ENCODE measurements at regions not wholly inside any gene's neighbourhood (a gene's known extent, or its start where the extent isn't known, plus 50 kb on each side); places are given as distances from the start of the nearest gene placed in this dataset.

- no peak for DNase-seq (ENCODE audit: low read depth)
Observed at GRCh38 chr5:155919725-155920124, 407.2 kb upstream of the SGCD start.

GRCh38 chr5:155921621-155922020 lies 405.3 kb upstream of the SGCD start:
- no peak for DNase-seq (ENCODE audit: low read depth)

GRCh38 chr5:155923784-155924183 lies 403.2 kb upstream of the SGCD start:
- DNase-seq (ENCODE audit: low read depth), result no peak

GRCh38 chr5:155926031-155926430 lies 400.9 kb upstream of the SGCD start:
- DNase-seq (ENCODE audit: low read depth), result no peak

- DNase-seq (ENCODE audit: low read depth), result no peak
Observed at GRCh38 chr5:155926766-155927165, 400.2 kb upstream of the SGCD start.

GRCh38 chr5:155929112-155929511 lies 397.9 kb upstream of the SGCD start:
- DNase-seq (ENCODE audit: low read depth), result no peak

GRCh38 chr5:155934964-155935363 lies 392.0 kb upstream of the SGCD start:
- DNase-seq (ENCODE audit: low read depth), result no peak

- no peak for DNase-seq (ENCODE audit: low read depth)
Observed at GRCh38 chr5:155935723-155936122, 391.2 kb upstream of the SGCD start.

GRCh38 chr5:155936520-155937406 lies 390.2 kb upstream of the SGCD start:
- no peak for DNase-seq (ENCODE audit: low read depth)

GRCh38 chr5:155938051-155938450 lies 388.9 kb upstream of the SGCD start:
- no peak for DNase-seq (ENCODE audit: low read depth)

- DNase-seq (ENCODE audit: low read depth), result no peak
Observed at GRCh38 chr5:155941340-155941739, 385.6 kb upstream of the SGCD start.

- DNase-seq (ENCODE audit: low read depth), result peak; percentile 37
Observed at GRCh38 chr5:155943516-155944407, 383.2 kb upstream of the SGCD start.

- DNase-seq (ENCODE audit: low read depth), result no peak
Observed at GRCh38 chr5:155947394-155948062, 379.4 kb upstream of the SGCD start.

- no peak for DNase-seq (ENCODE audit: low read depth)
Observed at GRCh38 chr5:155948576-155948975, 378.4 kb upstream of the SGCD start.

GRCh38 chr5:155952486-155953089 lies 374.4 kb upstream of the SGCD start:
- DNase-seq (ENCODE audit: low read depth), result no peak

- no peak for DNase-seq (ENCODE audit: low read depth)
Observed at GRCh38 chr5:155953335-155953734, 373.6 kb upstream of the SGCD start.

- DNase-seq (ENCODE audit: low read depth), result no peak
Observed at GRCh38 chr5:155954701-155955445, 372.1 kb upstream of the SGCD start.

GRCh38 chr5:155957884-155958283 lies 369.1 kb upstream of the SGCD start:
- DNase-seq (ENCODE audit: low read depth), result no peak

GRCh38 chr5:155959082-155959481 lies 367.9 kb upstream of the SGCD start:
- no peak for DNase-seq (ENCODE audit: low read depth)

GRCh38 chr5:155960177-155960576 lies 366.8 kb upstream of the SGCD start:
- DNase-seq (ENCODE audit: low read depth), result no peak

GRCh38 chr5:155969537-155969936 lies 357.4 kb upstream of the SGCD start:
- no peak for DNase-seq (ENCODE audit: low read depth)
